HG03175 (cell line): ENCODE measurements at regions not wholly inside any gene's neighbourhood (a gene's known extent, or its start where the extent isn't known, plus 50 kb on each side); places are given as distances from the start of the nearest gene placed in this dataset.
"Not testable (repeated sequence)": the region's sequence is repeated elsewhere in the genome, so short reads cannot be mapped to it uniquely, and the experiment has no call there.

ENCODE experiments used
- ATAC-seq: cut with Tn5 transposase; IDR thresholded peaks from one replicate; pipeline ENCODE4 v1.9.1; 2021; ENCODE audit warnings: mild to moderate bottlenecking, moderate library complexity; ENCODE audit not compliant: unreplicated experiment

- no peak for ATAC-seq
These were observed 451.0 kb downstream of the RNF144A start for GRCh38 chr2:7368211-7368610.

- no peak for ATAC-seq
These were observed 455.9 kb downstream of the RNF144A start for GRCh38 chr2:7373156-7373555.

- ATAC-seq: no peak
These were observed 458.7 kb downstream of the RNF144A start for GRCh38 chr2:7375901-7376300.

DNA sequence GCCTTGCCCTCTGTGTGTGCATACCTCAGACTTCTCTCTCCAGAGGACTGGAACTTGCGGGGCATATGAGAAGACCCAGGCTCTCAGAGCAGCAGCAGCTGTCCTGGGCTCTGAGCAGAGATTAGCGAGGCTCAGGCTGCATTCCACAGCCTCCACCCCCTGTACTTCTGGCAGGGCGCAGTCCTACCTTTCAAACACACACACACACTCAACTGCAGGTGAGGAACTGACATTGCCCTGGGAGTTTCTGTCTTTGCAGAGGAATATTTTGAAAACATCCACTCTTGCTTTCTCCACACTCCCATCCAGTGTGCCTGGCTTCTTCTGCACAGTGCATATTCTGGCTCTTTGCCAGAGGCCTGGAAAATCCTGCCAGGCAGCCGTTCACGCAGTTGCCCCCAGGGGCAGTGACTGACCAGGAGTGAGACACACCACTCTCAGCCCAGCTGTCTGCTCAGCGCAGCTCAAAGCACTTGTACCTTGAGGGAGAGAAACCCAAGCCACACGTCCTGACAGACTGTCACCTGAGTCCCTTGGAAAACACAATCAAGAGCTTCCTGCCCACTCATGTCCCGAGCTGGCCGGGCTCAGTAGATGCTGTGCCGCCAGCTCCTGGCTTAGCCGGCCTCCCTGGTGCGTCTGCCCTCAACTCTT, 460.8 kb downstream of the RNF144A start:
- no peak for ATAC-seq

DNA sequence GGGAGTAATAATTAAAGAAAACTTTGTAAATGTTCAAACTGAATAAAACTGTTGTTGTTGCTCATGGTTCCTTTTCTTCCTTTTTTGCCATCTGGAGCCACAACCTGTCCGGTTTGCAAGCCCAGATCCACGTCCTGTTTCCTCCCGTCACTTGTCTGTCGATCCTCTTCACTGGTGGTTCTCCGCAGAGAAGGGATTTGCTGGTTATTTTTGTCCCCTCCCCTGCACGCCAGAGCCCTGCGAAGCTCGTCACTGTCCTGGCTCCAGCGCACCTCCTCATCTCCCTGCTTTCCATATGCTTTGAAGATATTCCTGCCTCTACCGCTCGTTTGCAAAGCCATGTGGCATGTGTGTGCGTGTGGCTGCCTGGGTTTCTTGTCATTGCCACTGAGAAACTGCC, 461.4 kb downstream of the RNF144A start:
- ATAC-seq: no peak

- no peak for ATAC-seq
These were observed 462.6 kb downstream of the RNF144A start for GRCh38 chr2:7379799-7380198.

DNA sequence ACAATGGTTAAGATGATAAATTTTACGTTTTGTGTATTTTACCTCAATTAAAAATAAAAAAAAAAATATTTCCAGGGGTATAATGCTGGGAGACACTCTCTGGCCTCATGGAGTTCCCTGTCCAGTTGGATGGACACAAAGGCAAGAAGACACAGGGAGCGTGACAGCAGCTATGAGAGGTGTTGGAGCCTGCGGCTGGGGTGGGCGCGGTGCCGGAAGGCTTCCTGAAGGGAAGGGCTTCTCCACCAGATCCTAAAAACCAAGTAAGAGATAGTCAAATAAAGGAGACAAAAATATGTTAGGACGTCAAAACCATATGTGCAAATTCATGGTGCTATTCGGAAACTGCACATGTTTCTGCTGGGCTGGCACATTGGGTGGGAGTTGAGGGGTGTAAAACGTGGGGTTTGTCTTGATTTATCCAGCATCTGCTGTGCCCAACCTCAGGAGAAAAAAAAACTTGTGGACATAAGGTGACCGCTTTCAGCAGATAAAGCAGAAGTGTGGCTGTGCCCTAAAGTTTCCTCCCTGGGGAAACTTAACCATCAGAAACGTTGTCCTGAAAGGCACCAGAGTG, 467.6 kb downstream of the RNF144A start:
- ATAC-seq: no peak

- not testable (repeated sequence) for ATAC-seq
These were observed 473.1 kb downstream of the RNF144A start for GRCh38 chr2:7390311-7390710.

DNA sequence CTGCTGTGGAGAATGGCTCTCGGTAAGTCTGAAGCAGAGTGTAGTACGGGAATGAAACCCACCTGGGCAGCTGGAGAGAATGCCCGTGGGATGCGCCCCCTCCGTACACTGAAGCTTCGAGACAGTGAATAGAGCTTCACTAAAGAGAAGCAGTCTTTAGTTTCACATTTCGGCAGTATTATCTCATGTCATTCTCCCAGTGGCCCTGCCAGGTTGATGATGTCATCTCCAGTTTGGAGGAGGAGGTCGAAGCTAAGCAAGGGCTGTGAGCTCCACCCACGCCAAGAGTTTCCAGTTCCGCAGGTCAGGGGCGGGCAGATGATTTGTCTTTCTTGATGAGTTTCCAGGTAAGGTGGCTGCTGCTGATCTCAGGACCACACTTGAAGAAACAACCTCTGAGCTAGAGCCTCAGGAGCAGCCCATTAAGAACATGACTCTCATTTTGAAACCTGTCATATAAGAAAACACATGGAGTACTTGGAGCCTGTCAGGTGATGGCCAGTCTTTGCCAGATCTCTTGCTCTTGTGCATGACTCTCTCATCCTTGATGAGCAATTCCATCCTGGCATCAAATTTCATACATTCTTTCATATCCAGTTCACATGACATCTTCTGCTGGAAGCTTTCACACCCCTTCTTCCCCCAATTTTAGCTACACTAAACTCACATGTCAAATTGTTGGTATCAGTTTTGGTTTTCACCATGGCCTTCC, 475.0 kb downstream of the RNF144A start:
- ATAC-seq: no peak

GRCh38 chr2:7394195-7394594, 477.0 kb downstream of the RNF144A start:
- no peak for ATAC-seq

- no peak for ATAC-seq
These were observed 483.4 kb downstream of the RNF144A start for GRCh38 chr2:7400628-7401027.

DNA sequence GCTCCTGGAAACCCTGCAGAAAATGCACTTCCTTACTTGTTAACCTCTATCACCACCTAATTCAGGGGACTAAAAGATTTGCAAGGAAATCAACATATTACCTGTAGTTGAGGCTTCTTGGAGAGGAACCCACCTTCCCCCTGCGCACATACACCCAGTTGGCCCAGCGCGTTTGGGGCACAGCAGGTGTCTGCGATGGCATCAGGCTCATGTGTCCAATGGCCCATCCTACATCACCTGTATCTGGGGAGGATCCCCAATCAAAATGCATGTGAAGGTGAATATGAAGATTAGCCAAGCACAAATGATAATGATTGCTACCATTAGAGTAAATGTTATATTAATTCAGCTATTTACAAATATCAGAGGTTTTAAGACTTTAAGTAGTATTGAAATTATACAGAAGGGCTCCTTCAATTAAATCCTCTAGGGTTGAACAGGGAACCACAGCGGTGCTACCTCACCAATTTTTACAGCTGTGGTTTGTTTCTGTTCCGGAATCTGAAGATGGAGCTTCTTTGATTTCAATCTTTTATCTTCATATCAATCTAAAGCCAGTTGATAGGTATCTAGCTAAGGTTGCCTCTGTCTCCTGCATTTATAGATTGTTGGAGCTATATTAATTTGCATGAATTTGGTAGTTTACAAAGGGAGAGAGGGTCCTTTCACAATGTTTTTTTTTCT, 486.0 kb downstream of the RNF144A start:
- no peak for ATAC-seq

DNA sequence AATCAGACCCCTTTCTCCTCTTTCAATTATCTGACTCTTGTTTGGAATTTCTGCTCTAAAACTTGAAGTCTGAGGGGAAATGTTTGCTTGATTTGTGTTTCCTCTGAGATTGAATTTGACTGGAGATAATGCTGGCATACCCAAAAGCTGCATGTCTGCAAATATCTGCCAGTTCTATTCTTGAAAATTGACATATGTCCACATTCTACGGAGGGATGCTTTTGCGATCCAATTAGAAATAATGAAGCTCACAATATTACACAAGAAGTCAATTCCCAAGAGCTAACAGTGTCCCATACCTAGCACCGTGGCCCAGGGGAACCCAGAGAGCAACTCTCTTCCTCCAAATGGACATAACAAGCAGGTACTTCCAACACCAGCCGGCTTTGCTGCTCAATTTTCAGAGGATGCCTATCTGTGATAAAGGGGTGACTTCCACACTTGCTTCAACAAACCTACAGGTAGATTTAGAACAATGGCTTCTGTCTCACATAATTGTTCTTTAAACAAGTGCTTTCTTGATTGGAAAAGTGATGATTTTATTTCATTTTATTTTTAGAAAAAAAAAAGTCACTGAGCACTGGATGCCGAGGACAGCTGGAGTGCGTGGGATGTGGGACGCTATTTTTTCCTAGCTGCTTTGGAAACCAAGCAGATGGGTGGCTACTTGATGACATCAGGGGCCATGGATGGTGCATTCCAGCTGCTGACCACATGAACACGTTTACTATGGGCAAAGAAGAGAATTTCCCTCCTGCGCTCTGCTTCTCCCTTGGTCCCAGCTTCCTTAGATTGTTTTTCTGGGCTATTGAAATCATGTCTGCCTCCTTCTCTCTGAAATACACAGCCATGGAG, 488.9 kb downstream of the RNF144A start:
- ATAC-seq: no peak

DNA sequence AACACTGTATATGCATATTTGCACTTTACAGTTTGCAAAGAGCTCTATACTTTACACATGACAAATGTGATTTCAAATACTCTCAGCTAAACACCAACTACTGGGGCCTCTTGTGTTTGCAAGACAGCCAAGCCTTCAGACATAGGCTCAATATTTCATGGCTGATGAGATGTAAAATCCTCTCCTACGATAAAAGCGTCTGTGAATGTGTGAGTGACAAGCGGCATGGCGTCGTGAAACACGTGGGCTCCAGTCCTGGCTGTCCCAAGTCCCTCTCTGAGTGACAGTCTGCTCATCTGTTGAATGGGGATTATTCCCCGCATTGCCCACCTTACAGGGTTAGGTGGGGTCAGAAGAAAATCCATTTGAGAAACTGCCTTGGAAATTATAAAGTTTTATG, 489.8 kb downstream of the RNF144A start:
- ATAC-seq: no peak

DNA sequence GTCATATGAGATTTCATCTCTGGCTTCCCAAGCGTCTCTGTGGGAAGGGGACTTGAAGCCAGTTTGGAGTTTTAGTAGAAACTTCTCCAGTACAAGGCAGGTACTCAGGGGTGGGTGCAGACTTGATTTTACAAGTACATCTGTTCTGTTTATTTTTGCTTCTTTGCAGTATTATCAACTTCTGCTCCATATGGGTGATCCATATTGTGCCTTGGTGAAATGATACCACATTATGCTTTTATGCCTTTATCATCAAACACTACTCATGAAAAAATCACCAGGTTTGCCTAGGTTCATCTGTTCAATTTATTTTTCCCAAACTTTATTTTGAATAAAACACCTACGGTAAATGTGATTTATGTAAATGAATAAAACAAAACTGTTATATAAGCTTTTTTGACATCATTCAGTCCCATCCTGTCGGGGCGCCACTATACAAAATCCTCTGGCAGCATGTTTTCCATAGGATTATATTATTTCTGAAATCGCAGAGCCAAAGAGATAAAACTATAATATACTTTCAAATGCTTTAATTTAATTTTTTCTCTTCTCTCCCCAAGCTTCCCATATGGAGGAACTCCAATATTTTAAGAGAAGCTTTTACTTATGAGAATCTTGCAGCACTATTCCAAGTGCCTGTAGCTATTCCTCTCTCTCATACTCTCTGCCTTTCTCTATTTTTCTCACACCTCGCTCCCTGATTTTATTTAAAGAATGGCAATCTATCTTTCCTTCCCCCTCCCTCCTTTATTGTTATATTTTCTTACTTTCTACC, 490.9 kb downstream of the RNF144A start:
- ATAC-seq: no peak

- ATAC-seq: no peak
These were observed 494.5 kb downstream of the RNF144A start for GRCh38 chr2:7411691-7412090.

DNA sequence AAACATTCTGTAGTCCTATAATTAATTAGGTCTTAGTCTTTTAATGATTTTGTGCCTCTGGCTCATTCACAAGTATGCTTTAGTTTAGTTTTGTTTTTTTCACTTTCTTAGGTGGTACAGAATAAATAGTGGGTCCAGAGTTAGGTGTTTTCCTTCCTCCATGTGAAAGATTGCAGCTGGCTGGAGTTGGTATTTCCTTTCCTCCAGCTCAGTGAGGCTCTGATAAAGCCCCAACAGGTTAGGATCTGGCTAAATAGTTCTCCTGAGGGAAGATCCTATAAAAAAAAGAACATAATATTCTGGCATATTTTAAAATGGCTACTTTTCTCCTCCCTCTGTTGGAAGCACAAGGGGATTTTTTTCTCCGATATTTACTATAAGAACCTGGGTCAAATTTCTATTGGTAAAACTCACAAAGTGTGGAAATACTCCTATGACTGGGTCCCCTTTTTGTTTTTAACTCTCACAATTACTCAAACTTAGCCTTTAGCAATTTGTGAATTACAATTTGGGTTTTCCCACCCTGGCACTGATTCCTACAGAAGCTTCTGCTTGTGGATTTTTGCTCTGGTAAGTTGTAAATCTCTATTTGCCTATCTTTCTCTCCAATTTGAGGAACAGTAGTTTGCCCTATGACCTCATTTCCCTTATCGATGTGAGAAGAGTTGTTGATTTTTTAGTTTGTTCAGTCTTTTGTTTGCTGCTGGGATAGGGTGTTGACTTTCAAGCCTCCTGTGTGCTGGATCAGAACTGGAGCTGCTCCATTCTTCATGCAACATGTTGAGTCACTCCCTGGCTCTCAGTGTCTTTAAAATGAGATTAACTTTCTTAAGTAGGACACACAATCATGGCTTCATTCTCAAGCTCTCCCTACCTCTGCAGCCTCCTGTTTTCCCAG, 500.9 kb downstream of the RNF144A start:
- ATAC-seq: no peak

DNA sequence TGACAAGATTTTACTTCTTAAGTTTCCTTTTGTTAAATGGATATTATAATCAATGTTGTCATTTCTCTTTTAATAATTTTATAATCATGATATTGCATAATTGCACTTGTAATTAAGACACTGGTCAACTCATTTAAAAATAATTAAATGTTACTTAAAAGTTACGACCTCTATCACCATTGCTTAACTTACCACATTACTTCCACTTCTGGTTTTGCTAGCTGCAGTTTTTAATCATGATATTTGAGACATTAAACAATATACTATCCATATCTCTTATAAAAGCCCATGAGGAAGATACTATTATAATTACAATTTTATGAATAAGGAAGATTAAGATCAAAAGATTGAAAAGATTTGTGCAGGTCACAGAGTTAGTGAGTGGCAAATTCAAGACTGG, 502.0 kb downstream of the RNF144A start:
- ATAC-seq: no peak

GRCh38 chr2:7419814-7420311, 502.7 kb downstream of the RNF144A start:
- ATAC-seq: no peak
